ENCODE measurements at regions not wholly inside any gene's neighbourhood (a gene's known extent, or its start where the extent isn't known, plus 50 kb on each side); places are given as distances from the start of the nearest gene placed in this dataset.

DNA sequence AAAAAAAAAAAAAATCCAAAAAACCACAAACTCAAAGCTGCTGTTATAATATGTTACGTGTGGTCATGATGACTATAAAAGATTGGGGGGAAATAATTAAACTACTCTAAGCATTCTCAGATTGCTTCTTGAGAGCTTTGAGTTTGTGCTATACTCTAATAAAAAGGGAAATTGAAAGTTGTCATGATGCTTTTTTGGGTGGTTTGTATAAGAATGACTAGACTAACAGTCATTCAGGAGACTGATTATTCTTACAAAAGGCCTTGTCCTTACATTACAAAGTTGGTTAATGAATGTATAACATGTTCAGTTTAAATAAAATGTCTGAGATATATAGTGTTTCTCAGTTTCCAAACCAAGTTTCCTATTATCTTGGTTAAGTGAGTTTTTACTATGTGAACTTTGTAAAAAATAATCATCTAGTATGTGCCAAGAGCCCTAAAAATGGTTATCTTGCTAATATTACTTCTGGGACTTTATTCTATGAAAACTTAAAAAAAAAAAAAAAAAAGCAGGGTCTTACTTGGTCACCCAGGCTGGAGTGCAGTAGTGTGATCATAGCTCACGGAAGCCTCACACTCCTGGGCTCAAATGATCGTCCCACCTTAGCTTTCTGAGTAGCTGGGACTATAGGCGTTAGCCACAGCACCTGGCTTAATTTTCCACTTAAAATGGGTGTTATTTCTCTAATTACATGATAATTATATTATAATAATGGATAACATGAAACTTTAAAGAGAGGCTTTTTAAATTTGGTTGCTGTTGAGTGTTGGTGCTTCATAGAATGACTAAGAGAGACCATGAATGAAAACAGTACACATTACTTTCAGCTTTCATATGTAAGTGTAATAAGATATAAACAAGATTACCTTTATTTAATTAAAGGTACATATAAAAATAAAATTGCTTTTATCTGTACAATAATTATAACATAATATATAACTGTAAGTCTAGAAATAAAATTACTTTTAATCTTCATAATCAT lies 459.6 kb upstream of the RGS6 start:
- Histone ChIP-seq H3K36me3 (ENCODE audit: control insufficient read depth, insufficient read depth, low read length) (no peaks in the 10 kb centered on the region), H3K79me2 (ENCODE audit: control insufficient read depth, insufficient read depth, low read length) (no peaks in the 10 kb centered on the region), H2AFZ (ENCODE audit: low read depth, low read length) (no peak overlapping the region), H3K9me1 (ENCODE audit: control insufficient read depth, insufficient read depth, low read length) (no peaks in the 10 kb centered on the region), H3K27me3 (ENCODE audit: control insufficient read depth in 2 of 2, insufficient read depth in 2 of 2, low read length in 2 of 2) (no peaks in the 10 kb centered on the region), H4K20me1 (replicated peaks; ENCODE audit: control insufficient read depth, insufficient read depth, low read length) (no peaks in the 10 kb centered on the region), H3K27ac (ENCODE audit: extremely low read depth, low read depth, low read length) (no peak overlapping the region), H3K9me3 (replicated peaks; ENCODE audit: control insufficient read depth, insufficient read depth, low read depth, low read length) (no peaks in the 10 kb centered on the region), H3K9ac (ENCODE audit: insufficient read depth in 1 of 2, low read depth in 2 of 2, low read length in 2 of 2) (no peak overlapping the region), H3K4me1 (replicated peaks in 1 of 2; ENCODE audit: control insufficient read depth in 2 of 2, insufficient read depth in 2 of 2, low read length in 2 of 2) (no peaks in the 10 kb centered on the region), H3K4me3 (no peak overlapping the region), H3K4me2 (ENCODE audit: insufficient read depth, low read length) (no peak overlapping the region)
- DNase-seq (ENCODE audit: extremely low read depth in 1 of 4, low spot score in 3 of 4) (no peak), FAIRE-seq (no peak), ATAC-seq (no peak)
- in situ Hi-C loops (cut with MboI) = no loop called here
- intact Hi-C loops (cut with micrococcal nuclease) = no loop called here
- no peak for TF ChIP-seq ZNF143 (CRISPR knock-in tag; IDR thresholded peaks at IDR 0.05)
- TF ChIP-seq, protein P1, sequence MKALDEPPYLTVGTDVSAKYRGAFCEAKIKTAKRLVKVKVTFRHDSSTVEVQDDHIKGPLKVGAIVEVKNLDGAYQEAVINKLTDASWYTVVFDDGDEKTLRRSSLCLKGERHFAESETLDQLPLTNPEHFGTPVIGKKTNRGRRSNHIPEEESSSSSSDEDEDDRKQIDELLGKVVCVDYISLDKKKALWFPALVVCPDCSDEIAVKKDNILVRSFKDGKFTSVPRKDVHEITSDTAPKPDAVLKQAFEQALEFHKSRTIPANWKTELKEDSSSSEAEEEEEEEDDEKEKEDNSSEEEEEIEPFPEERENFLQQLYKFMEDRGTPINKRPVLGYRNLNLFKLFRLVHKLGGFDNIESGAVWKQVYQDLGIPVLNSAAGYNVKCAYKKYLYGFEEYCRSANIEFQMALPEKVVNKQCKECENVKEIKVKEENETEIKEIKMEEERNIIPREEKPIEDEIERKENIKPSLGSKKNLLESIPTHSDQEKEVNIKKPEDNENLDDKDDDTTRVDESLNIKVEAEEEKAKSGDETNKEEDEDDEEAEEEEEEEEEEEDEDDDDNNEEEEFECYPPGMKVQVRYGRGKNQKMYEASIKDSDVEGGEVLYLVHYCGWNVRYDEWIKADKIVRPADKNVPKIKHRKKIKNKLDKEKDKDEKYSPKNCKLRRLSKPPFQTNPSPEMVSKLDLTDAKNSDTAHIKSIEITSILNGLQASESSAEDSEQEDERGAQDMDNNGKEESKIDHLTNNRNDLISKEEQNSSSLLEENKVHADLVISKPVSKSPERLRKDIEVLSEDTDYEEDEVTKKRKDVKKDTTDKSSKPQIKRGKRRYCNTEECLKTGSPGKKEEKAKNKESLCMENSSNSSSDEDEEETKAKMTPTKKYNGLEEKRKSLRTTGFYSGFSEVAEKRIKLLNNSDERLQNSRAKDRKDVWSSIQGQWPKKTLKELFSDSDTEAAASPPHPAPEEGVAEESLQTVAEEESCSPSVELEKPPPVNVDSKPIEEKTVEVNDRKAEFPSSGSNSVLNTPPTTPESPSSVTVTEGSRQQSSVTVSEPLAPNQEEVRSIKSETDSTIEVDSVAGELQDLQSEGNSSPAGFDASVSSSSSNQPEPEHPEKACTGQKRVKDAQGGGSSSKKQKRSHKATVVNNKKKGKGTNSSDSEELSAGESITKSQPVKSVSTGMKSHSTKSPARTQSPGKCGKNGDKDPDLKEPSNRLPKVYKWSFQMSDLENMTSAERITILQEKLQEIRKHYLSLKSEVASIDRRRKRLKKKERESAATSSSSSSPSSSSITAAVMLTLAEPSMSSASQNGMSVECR (CRISPR knock-in tag; IDR thresholded peaks at IDR 0.05) = no peak
- TF ChIP-seq SUPT5H (IDR thresholded peaks at IDR 0.05) = no peak
- TF ChIP-seq, protein P2, sequence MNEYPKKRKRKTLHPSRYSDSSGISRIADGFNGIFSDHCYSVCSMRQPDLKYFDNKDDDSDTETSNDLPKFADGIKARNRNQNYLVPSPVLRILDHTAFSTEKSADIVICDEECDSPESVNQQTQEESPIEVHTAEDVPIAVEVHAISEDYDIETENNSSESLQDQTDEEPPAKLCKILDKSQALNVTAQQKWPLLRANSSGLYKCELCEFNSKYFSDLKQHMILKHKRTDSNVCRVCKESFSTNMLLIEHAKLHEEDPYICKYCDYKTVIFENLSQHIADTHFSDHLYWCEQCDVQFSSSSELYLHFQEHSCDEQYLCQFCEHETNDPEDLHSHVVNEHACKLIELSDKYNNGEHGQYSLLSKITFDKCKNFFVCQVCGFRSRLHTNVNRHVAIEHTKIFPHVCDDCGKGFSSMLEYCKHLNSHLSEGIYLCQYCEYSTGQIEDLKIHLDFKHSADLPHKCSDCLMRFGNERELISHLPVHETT (CRISPR knock-in tag; conservative IDR thresholded peaks at IDR 0.05 in 1 of 2, IDR thresholded peaks at IDR 0.05 in 1 of 2) = no peak
- no peak for TF ChIP-seq PHF21A (IDR thresholded peaks at IDR 0.05; ENCODE audit: borderline replicate concordance, low read depth)
- TF ChIP-seq ZNF263 (CRISPR knock-in tag; IDR thresholded peaks at IDR 0.05; ENCODE audit: borderline replicate concordance) = no peak
- TF ChIP-seq, protein P3, sequence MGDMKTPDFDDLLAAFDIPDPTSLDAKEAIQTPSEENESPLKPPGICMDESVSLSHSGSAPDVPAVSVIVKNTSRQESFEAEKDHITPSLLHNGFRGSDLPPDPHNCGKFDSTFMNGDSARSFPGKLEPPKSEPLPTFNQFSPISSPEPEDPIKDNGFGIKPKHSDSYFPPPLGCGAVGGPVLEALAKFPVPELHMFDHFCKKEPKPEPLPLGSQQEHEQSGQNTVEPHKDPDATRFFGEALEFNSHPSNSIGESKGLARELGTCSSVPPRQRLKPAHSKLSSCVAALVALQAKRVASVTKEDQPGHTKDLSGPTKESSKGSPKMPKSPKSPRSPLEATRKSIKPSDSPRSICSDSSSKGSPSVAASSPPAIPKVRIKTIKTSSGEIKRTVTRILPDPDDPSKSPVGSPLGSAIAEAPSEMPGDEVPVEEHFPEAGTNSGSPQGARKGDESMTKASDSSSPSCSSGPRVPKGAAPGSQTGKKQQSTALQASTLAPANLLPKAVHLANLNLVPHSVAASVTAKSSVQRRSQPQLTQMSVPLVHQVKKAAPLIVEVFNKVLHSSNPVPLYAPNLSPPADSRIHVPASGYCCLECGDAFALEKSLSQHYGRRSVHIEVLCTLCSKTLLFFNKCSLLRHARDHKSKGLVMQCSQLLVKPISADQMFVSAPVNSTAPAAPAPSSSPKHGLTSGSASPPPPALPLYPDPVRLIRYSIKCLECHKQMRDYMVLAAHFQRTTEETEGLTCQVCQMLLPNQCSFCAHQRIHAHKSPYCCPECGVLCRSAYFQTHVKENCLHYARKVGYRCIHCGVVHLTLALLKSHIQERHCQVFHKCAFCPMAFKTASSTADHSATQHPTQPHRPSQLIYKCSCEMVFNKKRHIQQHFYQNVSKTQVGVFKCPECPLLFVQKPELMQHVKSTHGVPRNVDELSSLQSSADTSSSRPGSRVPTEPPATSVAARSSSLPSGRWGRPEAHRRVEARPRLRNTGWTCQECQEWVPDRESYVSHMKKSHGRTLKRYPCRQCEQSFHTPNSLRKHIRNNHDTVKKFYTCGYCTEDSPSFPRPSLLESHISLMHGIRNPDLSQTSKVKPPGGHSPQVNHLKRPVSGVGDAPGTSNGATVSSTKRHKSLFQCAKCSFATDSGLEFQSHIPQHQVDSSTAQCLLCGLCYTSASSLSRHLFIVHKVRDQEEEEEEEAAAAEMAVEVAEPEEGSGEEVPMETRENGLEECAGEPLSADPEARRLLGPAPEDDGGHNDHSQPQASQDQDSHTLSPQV (IDR thresholded peaks at IDR 0.05) = no peak
- CTCF ChIA-PET (ENCODE audit: low intra/inter-chr PET ratio) = no interaction called here
- no TSS peak for BruUV-seq (replicated peaks)
- POLR2A ChIA-PET = no interaction called here
- WGBS (ENCODE audit: insufficient coverage, low coverage, missing lambda C conversion rate) = 83% methylated on average over 4 of the region's 4 CpGs

All from K562 (cell line).